DMS114 treated with DMSO at 0.1 percent for 48 hours (cell line): ENCODE measurements at regions not wholly inside any gene's neighbourhood (a gene's known extent, or its start where the extent isn't known, plus 50 kb on each side); places are given as distances from the start of the nearest gene placed in this dataset.

Source experiments
- DNase-seq: peaks from one replicate; lab custom pipeline; 2025; ENCODE audit not compliant: unreplicated experiment; lab: John Stamatoyannopoulos, UW

GRCh38 chr7:18445483-18445882 lies 50.1 kb upstream of the HDAC9 start:
- no peak for DNase-seq
